ENCODE measurements at regions not wholly inside any gene's neighbourhood (a gene's known extent, or its start where the extent isn't known, plus 50 kb on each side); places are given as distances from the start of the nearest gene placed in this dataset.

DNA sequence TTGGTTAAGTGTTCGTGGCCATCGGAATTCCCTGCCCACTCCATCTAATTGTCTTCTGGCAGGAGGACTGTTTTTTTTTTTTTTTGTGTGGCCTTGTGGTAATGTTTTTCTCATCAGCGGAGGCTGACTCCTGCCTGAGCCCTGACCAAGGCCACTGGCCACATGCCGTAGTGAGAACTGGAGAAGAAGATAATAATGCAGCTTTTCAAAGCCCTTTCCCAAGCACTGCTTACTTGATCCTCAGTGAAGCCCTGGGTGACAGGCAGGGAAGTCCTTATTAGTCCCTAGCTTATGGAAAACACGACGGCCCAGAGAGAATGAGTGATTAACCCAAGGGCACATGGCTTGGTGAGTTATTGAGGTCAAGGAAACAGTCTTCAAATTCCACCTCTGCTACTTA lies 71.2 kb downstream of the ADM start (continued):
- no peak for TF ChIP-seq CREM (CRISPR knock-in tag; IDR thresholded peaks at IDR 0.05)
- TF ChIP-seq MXD4 (CRISPR knock-in tag; IDR thresholded peaks at IDR 0.05; ENCODE audit: borderline replicate concordance), result no peak
- TF ChIP-seq JAZF1 (CRISPR knock-in tag; IDR thresholded peaks at IDR 0.05), result no peak
- TF ChIP-seq GABPB1 (CRISPR knock-in tag; IDR thresholded peaks at IDR 0.05), result no peak
- TF ChIP-seq, protein P1, sequence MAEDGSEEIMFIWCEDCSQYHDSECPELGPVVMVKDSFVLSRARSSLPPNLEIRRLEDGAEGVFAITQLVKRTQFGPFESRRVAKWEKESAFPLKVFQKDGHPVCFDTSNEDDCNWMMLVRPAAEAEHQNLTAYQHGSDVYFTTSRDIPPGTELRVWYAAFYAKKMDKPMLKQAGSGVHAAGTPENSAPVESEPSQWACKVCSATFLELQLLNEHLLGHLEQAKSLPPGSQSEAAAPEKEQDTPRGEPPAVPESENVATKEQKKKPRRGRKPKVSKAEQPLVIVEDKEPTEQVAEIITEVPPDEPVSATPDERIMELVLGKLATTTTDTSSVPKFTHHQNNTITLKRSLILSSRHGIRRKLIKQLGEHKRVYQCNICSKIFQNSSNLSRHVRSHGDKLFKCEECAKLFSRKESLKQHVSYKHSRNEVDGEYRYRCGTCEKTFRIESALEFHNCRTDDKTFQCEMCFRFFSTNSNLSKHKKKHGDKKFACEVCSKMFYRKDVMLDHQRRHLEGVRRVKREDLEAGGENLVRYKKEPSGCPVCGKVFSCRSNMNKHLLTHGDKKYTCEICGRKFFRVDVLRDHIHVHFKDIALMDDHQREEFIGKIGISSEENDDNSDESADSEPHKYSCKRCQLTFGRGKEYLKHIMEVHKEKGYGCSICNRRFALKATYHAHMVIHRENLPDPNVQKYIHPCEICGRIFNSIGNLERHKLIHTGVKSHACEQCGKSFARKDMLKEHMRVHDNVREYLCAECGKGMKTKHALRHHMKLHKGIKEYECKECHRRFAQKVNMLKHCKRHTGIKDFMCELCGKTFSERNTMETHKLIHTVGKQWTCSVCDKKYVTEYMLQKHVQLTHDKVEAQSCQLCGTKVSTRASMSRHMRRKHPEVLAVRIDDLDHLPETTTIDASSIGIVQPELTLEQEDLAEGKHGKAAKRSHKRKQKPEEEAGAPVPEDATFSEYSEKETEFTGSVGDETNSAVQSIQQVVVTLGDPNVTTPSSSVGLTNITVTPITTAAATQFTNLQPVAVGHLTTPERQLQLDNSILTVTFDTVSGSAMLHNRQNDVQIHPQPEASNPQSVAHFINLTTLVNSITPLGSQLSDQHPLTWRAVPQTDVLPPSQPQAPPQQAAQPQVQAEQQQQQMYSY (CRISPR knock-in tag; IDR thresholded peaks at IDR 0.05), result no peak
- no peak for TF ChIP-seq FOXP1 (CRISPR knock-in tag; IDR thresholded peaks at IDR 0.05; ENCODE audit: borderline replicate concordance)
- TF ChIP-seq OVOL2 (CRISPR knock-in tag; IDR thresholded peaks at IDR 0.05; ENCODE audit: borderline replicate concordance), result no peak
- TF ChIP-seq GRHL2 (CRISPR knock-in tag; IDR thresholded peaks at IDR 0.05; ENCODE audit: insufficient replicate concordance, severe bottlenecking), result no peak

DNA sequence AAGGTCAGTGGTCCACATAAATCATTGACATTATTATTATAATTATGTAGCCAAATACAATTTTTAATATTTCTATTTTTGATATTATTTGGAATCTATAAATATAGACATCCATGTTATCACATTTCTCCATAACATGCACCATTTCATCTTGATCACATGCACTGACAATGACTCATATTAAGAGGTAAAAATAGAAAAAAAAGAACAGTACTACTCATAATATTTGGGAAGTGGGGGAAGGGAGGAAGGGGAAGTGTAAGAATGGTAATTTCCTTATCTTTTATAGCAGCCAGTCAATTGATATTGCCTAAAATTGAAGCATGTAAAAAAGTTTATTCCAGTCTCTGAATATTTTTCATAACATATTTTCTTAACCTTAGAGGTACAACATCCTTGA lies 72.3 kb downstream of the ADM start:
- H3K9me3 Mint-ChIP-seq, result peaks cover 7% of the 10 kb centered on the region
- H3K4me1 Mint-ChIP-seq, result peaks cover 3% of the 10 kb centered on the region; the same call in 1 of the 2 replicates
- ChIA-PET POLR2A (no interaction called here), CTCF (no interaction called here)
- ATAC-seq (no peak), DNase-seq (ENCODE audit: low spot score) (no peak)
- H3K36me3 Mint-ChIP-seq, result peaks cover 6% of the 10 kb centered on the region
- H3K27ac Mint-ChIP-seq, result no peak overlapping the region
- TF ChIP-seq GTF2I (CRISPR knock-in tag; conservative IDR thresholded peaks at IDR 0.05) (no peak), FOXJ3 (CRISPR knock-in tag; IDR thresholded peaks at IDR 0.05; ENCODE audit: borderline replicate concordance) (no peak), TEAD1 (CRISPR knock-in tag; IDR thresholded peaks at IDR 0.05) (no peak), ZNF232 (CRISPR knock-in tag; IDR thresholded peaks at IDR 0.05) (no peak), JUN (CRISPR knock-in tag; IDR thresholded peaks at IDR 0.05) (no peak), ZNF121 (CRISPR knock-in tag; IDR thresholded peaks at IDR 0.05) (no peak), ZNF317 (CRISPR knock-in tag; IDR thresholded peaks at IDR 0.05; ENCODE audit: borderline replicate concordance, low read depth) (no peak), CREB1 (CRISPR knock-in tag; IDR thresholded peaks at IDR 0.05) (no peak)
- TF ChIP-seq, protein P2, sequence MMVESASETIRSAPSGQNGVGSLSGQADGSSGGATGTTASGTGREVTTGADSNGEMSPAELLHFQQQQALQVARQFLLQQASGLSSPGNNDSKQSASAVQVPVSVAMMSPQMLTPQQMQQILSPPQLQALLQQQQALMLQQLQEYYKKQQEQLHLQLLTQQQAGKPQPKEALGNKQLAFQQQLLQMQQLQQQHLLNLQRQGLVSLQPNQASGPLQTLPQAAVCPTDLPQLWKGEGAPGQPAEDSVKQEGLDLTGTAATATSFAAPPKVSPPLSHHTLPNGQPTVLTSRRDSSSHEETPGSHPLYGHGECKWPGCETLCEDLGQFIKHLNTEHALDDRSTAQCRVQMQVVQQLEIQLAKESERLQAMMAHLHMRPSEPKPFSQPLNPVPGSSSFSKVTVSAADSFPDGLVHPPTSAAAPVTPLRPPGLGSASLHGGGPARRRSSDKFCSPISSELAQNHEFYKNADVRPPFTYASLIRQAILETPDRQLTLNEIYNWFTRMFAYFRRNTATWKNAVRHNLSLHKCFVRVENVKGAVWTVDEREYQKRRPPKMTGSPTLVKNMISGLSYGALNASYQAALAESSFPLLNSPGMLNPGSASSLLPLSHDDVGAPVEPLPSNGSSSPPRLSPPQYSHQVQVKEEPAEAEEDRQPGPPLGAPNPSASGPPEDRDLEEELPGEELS (CRISPR knock-in tag; IDR thresholded peaks at IDR 0.05), result no peak
- TF ChIP-seq, protein P3, sequence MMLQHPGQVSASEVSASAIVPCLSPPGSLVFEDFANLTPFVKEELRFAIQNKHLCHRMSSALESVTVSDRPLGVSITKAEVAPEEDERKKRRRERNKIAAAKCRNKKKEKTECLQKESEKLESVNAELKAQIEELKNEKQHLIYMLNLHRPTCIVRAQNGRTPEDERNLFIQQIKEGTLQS (CRISPR knock-in tag; conservative IDR thresholded peaks at IDR 0.05), result no peak
- TF ChIP-seq, protein P4, sequence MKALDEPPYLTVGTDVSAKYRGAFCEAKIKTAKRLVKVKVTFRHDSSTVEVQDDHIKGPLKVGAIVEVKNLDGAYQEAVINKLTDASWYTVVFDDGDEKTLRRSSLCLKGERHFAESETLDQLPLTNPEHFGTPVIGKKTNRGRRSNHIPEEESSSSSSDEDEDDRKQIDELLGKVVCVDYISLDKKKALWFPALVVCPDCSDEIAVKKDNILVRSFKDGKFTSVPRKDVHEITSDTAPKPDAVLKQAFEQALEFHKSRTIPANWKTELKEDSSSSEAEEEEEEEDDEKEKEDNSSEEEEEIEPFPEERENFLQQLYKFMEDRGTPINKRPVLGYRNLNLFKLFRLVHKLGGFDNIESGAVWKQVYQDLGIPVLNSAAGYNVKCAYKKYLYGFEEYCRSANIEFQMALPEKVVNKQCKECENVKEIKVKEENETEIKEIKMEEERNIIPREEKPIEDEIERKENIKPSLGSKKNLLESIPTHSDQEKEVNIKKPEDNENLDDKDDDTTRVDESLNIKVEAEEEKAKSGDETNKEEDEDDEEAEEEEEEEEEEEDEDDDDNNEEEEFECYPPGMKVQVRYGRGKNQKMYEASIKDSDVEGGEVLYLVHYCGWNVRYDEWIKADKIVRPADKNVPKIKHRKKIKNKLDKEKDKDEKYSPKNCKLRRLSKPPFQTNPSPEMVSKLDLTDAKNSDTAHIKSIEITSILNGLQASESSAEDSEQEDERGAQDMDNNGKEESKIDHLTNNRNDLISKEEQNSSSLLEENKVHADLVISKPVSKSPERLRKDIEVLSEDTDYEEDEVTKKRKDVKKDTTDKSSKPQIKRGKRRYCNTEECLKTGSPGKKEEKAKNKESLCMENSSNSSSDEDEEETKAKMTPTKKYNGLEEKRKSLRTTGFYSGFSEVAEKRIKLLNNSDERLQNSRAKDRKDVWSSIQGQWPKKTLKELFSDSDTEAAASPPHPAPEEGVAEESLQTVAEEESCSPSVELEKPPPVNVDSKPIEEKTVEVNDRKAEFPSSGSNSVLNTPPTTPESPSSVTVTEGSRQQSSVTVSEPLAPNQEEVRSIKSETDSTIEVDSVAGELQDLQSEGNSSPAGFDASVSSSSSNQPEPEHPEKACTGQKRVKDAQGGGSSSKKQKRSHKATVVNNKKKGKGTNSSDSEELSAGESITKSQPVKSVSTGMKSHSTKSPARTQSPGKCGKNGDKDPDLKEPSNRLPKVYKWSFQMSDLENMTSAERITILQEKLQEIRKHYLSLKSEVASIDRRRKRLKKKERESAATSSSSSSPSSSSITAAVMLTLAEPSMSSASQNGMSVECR (CRISPR knock-in tag; IDR thresholded peaks at IDR 0.05; ENCODE audit: borderline replicate concordance), result no peak
- TF ChIP-seq, protein P5, sequence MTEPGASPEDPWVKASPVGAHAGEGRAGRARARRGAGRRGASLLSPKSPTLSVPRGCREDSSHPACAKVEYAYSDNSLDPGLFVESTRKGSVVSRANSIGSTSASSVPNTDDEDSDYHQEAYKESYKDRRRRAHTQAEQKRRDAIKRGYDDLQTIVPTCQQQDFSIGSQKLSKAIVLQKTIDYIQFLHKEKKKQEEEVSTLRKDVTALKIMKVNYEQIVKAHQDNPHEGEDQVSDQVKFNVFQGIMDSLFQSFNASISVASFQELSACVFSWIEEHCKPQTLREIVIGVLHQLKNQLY (CRISPR knock-in tag; IDR thresholded peaks at IDR 0.05), result no peak
- TF ChIP-seq, protein P6, sequence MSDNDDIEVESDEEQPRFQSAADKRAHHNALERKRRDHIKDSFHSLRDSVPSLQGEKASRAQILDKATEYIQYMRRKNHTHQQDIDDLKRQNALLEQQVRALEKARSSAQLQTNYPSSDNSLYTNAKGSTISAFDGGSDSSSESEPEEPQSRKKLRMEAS (CRISPR knock-in tag; IDR thresholded peaks at IDR 0.05), result no peak
- H3K27me3 Mint-ChIP-seq (ENCODE audit: low read depth), result no peaks in the 10 kb centered on the region; the same call in 1 of the 2 replicates
- no peak overlapping the region for H3K4me3 Mint-ChIP-seq
